CD4-positive, alpha-beta T cell (primary cell): ENCODE measurements at regions not wholly inside any gene's neighbourhood (a gene's known extent, or its start where the extent isn't known, plus 50 kb on each side); places are given as distances from the start of the nearest gene placed in this dataset.
"Not testable (repeated sequence)": the region's sequence is repeated elsewhere in the genome, so short reads cannot be mapped to it uniquely, and the experiment has no call there.

ENCODE experiments used
- ATAC-seq: fragments of 200-7000 bp; cut with Tn5 transposase; one replicate; pipeline ENCODE4 v1.10.0; 2022; ENCODE audit warnings: mild to moderate bottlenecking; ENCODE audit not compliant: poor library complexity
- CTCF ChIA-PET: fragments of 350-600 bp; sonication (Branson Sonifier 250); formaldehyde crosslinking; loops from one replicate; lab custom pipeline; 2021; ENCODE audit warnings: antibody characterized with exemption, inconsistent platforms; lab: Charles Lee
- POLR2A ChIA-PET: fragments of 350-600 bp; sonication (Branson Sonifier 250); formaldehyde crosslinking; loops from one replicate; lab custom pipeline; 2021; ENCODE audit warnings: antibody characterized with exemption, inconsistent platforms; lab: Charles Lee
- DNase-seq, 14 experiments: peaks; one replicate each; pipeline ENCODE4 v3.0.0-alpha.2; 2013 to 2020; ENCODE audit warnings: mixed read lengths in 2 of 14
- H3K27ac ChIP-seq, 2 donors: one replicate each; pipeline versions ENCODE4 v1.5.1 to v1.7.0; 2013; ENCODE audit warnings: low read length in 2 of 2, low read depth in 1 of 2, mild to moderate bottlenecking in 1 of 2
- H3K27me3 ChIP-seq, 2 experiments: 1 replicate in 1 of 2; 2 replicates in 1 of 2; pipeline versions ENCODE4 v1.6.1 to v1.7.0; 2013; ENCODE audit warnings: low read length in 2 of 2, control low read depth in 1 of 2, mild to moderate bottlenecking in 1 of 2, moderate library complexity in 1 of 2; ENCODE audit not compliant: insufficient read depth in 2 of 2, control insufficient read depth in 1 of 2
- H3K36me3 ChIP-seq: one replicate; pipeline ENCODE4 v1.6.1; 2013; ENCODE audit warnings: low read length, control low read depth; ENCODE audit not compliant: insufficient read depth
- H3K4me1 ChIP-seq: one replicate; pipeline ENCODE4 v1.6.1; 2013; ENCODE audit warnings: low read length, control low read depth; ENCODE audit not compliant: insufficient read depth
- H3K4me3 ChIP-seq: one replicate; pipeline ENCODE4 v1.5.1; 2013; ENCODE audit warnings: mild to moderate bottlenecking, low read length, moderate library complexity
- H3K9me3 ChIP-seq, 2 experiments: 1 replicate in 1 of 2; 2 replicates in 1 of 2; pipeline versions ENCODE4 v1.6.1 to v1.7.0; 2013; ENCODE audit warnings: low read length in 2 of 2, mild to moderate bottlenecking in 2 of 2, control low read depth in 1 of 2, moderate library complexity in 1 of 2; ENCODE audit not compliant: control insufficient read depth in 1 of 2, insufficient read depth in 1 of 2
- H3K27ac Mint-ChIP-seq: one replicate; pipeline ENCODE4 v1.8.0; 2020; ENCODE audit warnings: mixed read lengths
- H3K27me3 Mint-ChIP-seq: one replicate; pipeline ENCODE4 v1.8.0; 2021; ENCODE audit warnings: mixed read lengths
- H3K36me3 Mint-ChIP-seq: one replicate; pipeline ENCODE4 v1.8.0; 2021; ENCODE audit warnings: low read depth, mixed read lengths
- H3K4me1 Mint-ChIP-seq: one replicate; pipeline ENCODE4 v1.8.0; 2021; ENCODE audit warnings: low read depth, mixed read lengths
- H3K4me3 Mint-ChIP-seq: one replicate; pipeline ENCODE4 v1.8.0; 2020; ENCODE audit warnings: mild to moderate bottlenecking, mixed read lengths
- H3K9me3 Mint-ChIP-seq: one replicate; pipeline ENCODE4 v1.8.0; 2020; ENCODE audit warnings: mixed read lengths
- intact Hi-C, 2 experiments: fragments of 100-400 bp; cut with DNase I in 1 of 2; cut with micrococcal nuclease in 1 of 2; formaldehyde crosslinking; loops; one replicate each; pipeline versions ENCODE4 v1.15.1 to v1.9.0; 2023 to 2025; cut with DNase I, micrococcal nuclease
- TF ChIP-seq, protein P1 (sequence below): fragments of 200-600 bp; IDR thresholded peaks from one replicate; pipeline ENCODE4 v1.8.0; 2022; ENCODE audit warnings: antibody characterized with exemption, mild to moderate bottlenecking

GRCh38 chr11:37972691-37973090 is 1374.7 kb upstream of the RAG2 start:
- H3K36me3 ChIP-seq, result no peaks in the 10 kb centered on the region
- no peak overlapping the region for H3K4me3 ChIP-seq
- POLR2A ChIA-PET, result no interaction called here
- no peak for ATAC-seq
- TF ChIP-seq, protein P1, sequence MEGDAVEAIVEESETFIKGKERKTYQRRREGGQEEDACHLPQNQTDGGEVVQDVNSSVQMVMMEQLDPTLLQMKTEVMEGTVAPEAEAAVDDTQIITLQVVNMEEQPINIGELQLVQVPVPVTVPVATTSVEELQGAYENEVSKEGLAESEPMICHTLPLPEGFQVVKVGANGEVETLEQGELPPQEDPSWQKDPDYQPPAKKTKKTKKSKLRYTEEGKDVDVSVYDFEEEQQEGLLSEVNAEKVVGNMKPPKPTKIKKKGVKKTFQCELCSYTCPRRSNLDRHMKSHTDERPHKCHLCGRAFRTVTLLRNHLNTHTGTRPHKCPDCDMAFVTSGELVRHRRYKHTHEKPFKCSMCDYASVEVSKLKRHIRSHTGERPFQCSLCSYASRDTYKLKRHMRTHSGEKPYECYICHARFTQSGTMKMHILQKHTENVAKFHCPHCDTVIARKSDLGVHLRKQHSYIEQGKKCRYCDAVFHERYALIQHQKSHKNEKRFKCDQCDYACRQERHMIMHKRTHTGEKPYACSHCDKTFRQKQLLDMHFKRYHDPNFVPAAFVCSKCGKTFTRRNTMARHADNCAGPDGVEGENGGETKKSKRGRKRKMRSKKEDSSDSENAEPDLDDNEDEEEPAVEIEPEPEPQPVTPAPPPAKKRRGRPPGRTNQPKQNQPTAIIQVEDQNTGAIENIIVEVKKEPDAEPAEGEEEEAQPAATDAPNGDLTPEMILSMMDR, result no peak
- H3K27me3 ChIP-seq, result no peaks in the 10 kb centered on the region
- intact Hi-C loops, result no loop called here
- H3K27ac ChIP-seq, result no peak overlapping the region
- H3K4me1 ChIP-seq, result no peaks in the 10 kb centered on the region
- H3K36me3 Mint-ChIP-seq, result no peaks in the 10 kb centered on the region
- H3K4me3 Mint-ChIP-seq, result no peak overlapping the region
- peaks cover 0 to 7% of the 10 kb centered on the region in 2 experiments for H3K9me3 ChIP-seq
- CTCF ChIA-PET, result no interaction called here
- H3K9me3 Mint-ChIP-seq, result peaks cover 7% of the 10 kb centered on the region
- no peak for DNase-seq
- no peaks in the 10 kb centered on the region for H3K27me3 Mint-ChIP-seq
- H3K27ac Mint-ChIP-seq, result no peak overlapping the region
- H3K4me1 Mint-ChIP-seq, result no peaks in the 10 kb centered on the region

GRCh38 chr11:37969336-37969735 is 1371.3 kb upstream of the RAG2 start:
- DNase-seq, H3K36me3 ChIP-seq, intact Hi-C loops: not testable (repeated sequence)

GRCh38 chr11:37968148-37968547 is 1370.1 kb upstream of the RAG2 start:
- Mint-ChIP-seq H3K4me1 (no peaks in the 10 kb centered on the region), H3K36me3 (no peaks in the 10 kb centered on the region), H3K4me3 (no peak overlapping the region), H3K27me3 (no peaks in the 10 kb centered on the region), H3K27ac (no peak overlapping the region), H3K9me3 (peaks cover 9% of the 10 kb centered on the region)
- ChIA-PET POLR2A (no interaction called here), CTCF (no interaction called here)
- H3K9me3 ChIP-seq, result peaks cover 0 to 9% of the 10 kb centered on the region in 2 experiments
- ATAC-seq, result no peak
- no peaks in the 10 kb centered on the region for H3K27me3 ChIP-seq
- DNase-seq, result no peak
- H3K4me3 ChIP-seq, result no peak overlapping the region
- no peak overlapping the region for H3K27ac ChIP-seq
- intact Hi-C loops, result no loop called here
- H3K36me3 ChIP-seq, result no peaks in the 10 kb centered on the region
- TF ChIP-seq, protein P1, result no peak
- H3K4me1 ChIP-seq, result no peaks in the 10 kb centered on the region

More at GRCh38 chr11:37969336-37969735, 1371.3 kb upstream of the RAG2 start:
- ATAC-seq, H3K4me1 ChIP-seq, H3K9me3 Mint-ChIP-seq, CTCF ChIA-PET, H3K4me1 Mint-ChIP-seq, H3K9me3 ChIP-seq, POLR2A ChIA-PET, H3K27ac ChIP-seq, H3K27ac Mint-ChIP-seq, H3K36me3 Mint-ChIP-seq, H3K27me3 ChIP-seq, H3K4me3 Mint-ChIP-seq, H3K4me3 ChIP-seq, H3K27me3 Mint-ChIP-seq: not testable (repeated sequence)

DNA sequence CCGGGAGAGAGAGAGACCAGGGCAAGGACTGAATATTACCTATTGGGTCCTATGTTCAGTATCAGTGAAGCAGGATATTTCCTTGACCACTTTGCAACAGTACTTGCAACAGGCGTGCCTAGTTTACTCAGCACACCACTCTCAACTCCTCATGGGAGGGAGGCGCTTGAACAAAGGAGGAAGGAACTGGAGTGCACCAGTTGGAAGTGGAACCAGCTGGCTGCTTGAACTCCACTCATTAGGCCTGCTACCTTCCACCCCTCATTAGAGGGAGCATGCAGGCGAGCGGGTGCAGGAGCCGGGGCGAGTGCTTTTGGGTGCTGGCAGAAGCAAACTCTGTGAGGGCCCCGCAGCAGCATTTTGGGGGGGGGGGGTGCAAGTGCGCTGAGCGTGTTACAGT is 1369.6 kb upstream of the RAG2 start:
- no peak for DNase-seq
- TF ChIP-seq, protein P1, result no peak
- ATAC-seq, result no peak
- Mint-ChIP-seq H3K36me3 (no peaks in the 10 kb centered on the region), H3K4me3 (no peak overlapping the region), H3K27ac (no peak overlapping the region), H3K9me3 (peaks cover 5% of the 10 kb centered on the region), H3K27me3 (no peaks in the 10 kb centered on the region), H3K4me1 (no peaks in the 10 kb centered on the region)
- POLR2A ChIA-PET, result no interaction called here
- Histone ChIP-seq H3K4me1 (no peaks in the 10 kb centered on the region), H3K9me3 (peaks cover 0 to 9% of the 10 kb centered on the region in 2 experiments), H3K27ac (no peak overlapping the region), H3K4me3 (no peak overlapping the region), H3K27me3 (no peaks in the 10 kb centered on the region), H3K36me3 (no peaks in the 10 kb centered on the region)
- CTCF ChIA-PET, result no interaction called here
- intact Hi-C loops, result no loop called here
